ENCODE measurements at regions not wholly inside any gene's neighbourhood (a gene's known extent, or its start where the extent isn't known, plus 50 kb on each side); places are given as distances from the start of the nearest gene placed in this dataset.

DNA sequence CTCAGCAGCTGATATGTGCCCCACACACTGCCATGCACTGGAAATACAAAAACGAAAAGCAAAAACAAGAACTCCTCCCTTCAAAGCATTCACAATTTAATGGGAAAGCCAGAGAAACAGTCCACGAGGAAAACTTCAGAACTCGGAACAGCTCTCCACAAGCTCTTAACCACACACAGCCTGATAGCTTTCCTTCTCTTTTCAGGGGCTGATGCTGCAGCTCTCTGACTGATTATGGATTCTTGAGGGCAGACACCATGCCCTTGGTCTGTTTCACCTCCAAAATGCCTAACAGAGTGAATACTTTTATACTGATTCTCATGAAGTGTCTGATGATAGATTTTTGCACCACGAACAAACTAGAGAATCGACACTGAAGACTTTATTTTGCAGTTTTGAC, 282.1 kb downstream of the CD83 start:
- no peak for TF ChIP-seq POLR2AphosphoS5 (IDR thresholded peaks at IDR 0.05)
- TF ChIP-seq EP300 (IDR thresholded peaks at IDR 0.05), result no peak
- TF ChIP-seq, protein P1, sequence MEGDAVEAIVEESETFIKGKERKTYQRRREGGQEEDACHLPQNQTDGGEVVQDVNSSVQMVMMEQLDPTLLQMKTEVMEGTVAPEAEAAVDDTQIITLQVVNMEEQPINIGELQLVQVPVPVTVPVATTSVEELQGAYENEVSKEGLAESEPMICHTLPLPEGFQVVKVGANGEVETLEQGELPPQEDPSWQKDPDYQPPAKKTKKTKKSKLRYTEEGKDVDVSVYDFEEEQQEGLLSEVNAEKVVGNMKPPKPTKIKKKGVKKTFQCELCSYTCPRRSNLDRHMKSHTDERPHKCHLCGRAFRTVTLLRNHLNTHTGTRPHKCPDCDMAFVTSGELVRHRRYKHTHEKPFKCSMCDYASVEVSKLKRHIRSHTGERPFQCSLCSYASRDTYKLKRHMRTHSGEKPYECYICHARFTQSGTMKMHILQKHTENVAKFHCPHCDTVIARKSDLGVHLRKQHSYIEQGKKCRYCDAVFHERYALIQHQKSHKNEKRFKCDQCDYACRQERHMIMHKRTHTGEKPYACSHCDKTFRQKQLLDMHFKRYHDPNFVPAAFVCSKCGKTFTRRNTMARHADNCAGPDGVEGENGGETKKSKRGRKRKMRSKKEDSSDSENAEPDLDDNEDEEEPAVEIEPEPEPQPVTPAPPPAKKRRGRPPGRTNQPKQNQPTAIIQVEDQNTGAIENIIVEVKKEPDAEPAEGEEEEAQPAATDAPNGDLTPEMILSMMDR (IDR thresholded peaks at IDR 0.05), result no peak
- TF ChIP-seq POLR2A (IDR thresholded peaks at IDR 0.05), result no peak
- Histone ChIP-seq H3K4me3 (no peak overlapping the region), H3K36me3 (no peaks in the 10 kb centered on the region), H3K9me3 (no peaks in the 10 kb centered on the region), H3K4me1 (no peaks in the 10 kb centered on the region), H3K27ac (no peak overlapping the region), H3K27me3 (no peaks in the 10 kb centered on the region)
- intact Hi-C loops (cut with DNase I), result no loop called here
- 90 to 91% methylated on average over 5 of the region's 5 CpGs for WGBS, 2 donors
- DNase-seq, result no peak

DNA sequence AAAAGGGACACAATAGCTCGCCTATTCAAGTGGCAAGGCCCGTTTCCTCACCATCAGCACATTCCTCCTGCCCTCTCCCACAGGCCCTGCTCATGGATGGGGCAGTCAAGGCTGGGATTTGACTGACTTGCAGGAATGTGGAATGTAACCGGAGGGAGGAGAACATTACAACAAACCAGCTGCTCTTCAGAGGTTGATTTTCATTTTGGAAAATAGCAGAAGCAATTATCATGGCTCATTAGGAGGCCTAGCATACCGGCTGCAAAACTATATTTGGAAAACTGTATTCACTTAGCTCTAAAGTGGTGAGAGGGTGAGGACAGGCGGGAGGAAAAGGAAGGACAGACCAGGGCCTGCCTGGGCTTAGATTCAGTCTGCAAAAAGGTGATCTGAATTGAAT, 283.7 kb downstream of the CD83 start:
- no peaks in the 10 kb centered on the region for H3K9me3 ChIP-seq
- H3K27ac ChIP-seq, result no peak overlapping the region
- intact Hi-C loops (cut with DNase I), result no loop called here
- no peak overlapping the region for H3K4me3 ChIP-seq
- no peaks in the 10 kb centered on the region for H3K4me1 ChIP-seq
- 91 to 92% methylated on average over 5 of the region's 5 CpGs for WGBS, 2 donors
- no peak for DNase-seq
- H3K36me3 ChIP-seq, result no peaks in the 10 kb centered on the region
- TF ChIP-seq POLR2AphosphoS5 (IDR thresholded peaks at IDR 0.05), result no peak
- no peak for TF ChIP-seq POLR2A (IDR thresholded peaks at IDR 0.05)
- no peak for TF ChIP-seq EP300 (IDR thresholded peaks at IDR 0.05)
- TF ChIP-seq, protein P1 (IDR thresholded peaks at IDR 0.05), result no peak
- H3K27me3 ChIP-seq, result no peaks in the 10 kb centered on the region

DNA sequence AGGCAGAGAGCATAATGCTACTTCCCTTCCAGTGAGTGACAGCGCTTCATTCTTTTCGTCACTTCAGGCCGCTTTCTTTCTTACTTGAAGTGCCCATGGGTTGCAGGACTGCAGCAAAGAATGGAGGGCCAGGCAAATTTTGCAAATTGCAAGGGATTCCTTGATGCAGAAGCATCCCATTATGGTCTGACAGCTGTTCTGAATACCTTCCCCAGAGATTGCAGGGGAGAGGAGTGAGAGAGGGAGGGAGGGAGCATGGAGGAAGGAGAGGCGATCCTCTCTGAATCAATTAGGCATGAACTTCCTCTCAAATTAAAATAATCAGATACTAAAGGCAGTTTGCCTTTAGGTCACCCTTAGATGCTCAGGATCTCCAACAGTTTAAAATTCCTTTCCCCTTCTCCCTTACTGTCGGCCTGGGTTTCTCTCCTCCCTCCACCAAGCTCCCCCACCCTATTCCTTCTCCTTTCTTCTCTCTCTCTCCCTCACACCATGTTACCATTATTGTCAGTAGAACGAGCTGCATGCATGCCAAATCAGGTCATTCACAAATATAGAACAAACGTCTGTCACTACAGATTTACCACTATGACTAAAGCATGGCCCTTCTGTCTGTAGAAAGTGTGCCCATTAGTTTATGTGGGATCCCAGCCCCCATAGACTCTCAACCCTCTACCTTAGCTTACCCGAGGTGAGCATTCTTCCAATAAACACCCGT, 289.2 kb downstream of the CD83 start:
- Histone ChIP-seq H3K9me3 (no peaks in the 10 kb centered on the region), H3K4me1 (no peaks in the 10 kb centered on the region), H3K4me3 (no peak overlapping the region), H3K36me3 (no peaks in the 10 kb centered on the region), H3K27ac (no peak overlapping the region), H3K27me3 (no peaks in the 10 kb centered on the region)
- 82% methylated on average over 9 of the region's 9 CpGs for WGBS, 2 donors
- no peak for DNase-seq
- TF ChIP-seq POLR2AphosphoS5 (IDR thresholded peaks at IDR 0.05) (no peak), POLR2A (IDR thresholded peaks at IDR 0.05) (no peak), EP300 (IDR thresholded peaks at IDR 0.05) (no peak)
- TF ChIP-seq, protein P1 (IDR thresholded peaks at IDR 0.05), result no peak
- intact Hi-C loops (cut with DNase I), result no loop called here

DNA sequence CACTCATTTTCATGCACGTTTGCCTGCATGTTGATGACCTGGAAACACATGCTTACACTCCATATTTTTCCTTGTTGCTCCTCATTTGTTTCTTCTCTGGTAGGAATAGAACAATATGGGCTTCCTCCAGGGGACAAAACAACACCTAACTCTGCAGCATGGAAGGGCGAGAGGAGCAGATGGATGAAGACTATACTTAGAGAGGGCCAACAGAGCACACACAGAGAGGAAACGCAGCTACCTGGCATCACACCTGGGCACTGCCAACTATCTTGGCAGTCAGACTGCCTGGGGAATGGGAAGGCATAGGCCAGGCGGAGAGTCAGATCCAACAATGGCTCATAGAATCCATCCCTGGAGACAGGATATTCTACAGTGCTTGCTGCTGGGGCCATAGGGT, 290.9 kb downstream of the CD83 start:
- Histone ChIP-seq H3K9me3 (no peaks in the 10 kb centered on the region), H3K27me3 (no peaks in the 10 kb centered on the region), H3K4me3 (no peak overlapping the region), H3K27ac (no peak overlapping the region), H3K36me3 (no peaks in the 10 kb centered on the region), H3K4me1 (no peaks in the 10 kb centered on the region)
- WGBS, 2 donors, result 90 to 93% methylated on average over 4 of the region's 4 CpGs
- intact Hi-C loops (cut with DNase I), result no loop called here
- DNase-seq, result no peak
- TF ChIP-seq, protein P1 (IDR thresholded peaks at IDR 0.05), result no peak
- TF ChIP-seq POLR2AphosphoS5 (IDR thresholded peaks at IDR 0.05) (no peak), EP300 (IDR thresholded peaks at IDR 0.05) (no peak), POLR2A (IDR thresholded peaks at IDR 0.05) (no peak)

DNA sequence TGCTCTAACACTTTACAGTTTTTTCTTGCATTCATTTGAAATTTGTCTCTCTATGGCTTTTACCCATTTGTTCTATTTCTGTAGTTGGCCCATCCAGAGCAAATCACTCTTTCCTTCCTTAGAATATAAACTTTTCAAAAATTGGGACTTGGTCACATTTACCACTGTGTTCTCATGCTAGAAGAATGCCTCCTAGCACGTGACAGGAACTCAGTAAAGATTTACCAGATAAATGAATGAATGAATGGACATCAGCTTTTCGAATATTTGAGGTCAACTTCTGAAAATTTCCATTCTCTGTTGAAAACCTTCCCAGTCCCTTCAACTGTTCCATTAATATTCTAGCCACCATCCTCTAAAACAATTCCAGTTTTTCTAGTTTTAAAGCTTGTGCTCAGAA, 294.5 kb downstream of the CD83 start:
- Histone ChIP-seq H3K27me3 (no peaks in the 10 kb centered on the region), H3K4me3 (no peak overlapping the region), H3K36me3 (no peaks in the 10 kb centered on the region), H3K9me3 (no peaks in the 10 kb centered on the region), H3K27ac (no peak overlapping the region), H3K4me1 (no peaks in the 10 kb centered on the region)
- TF ChIP-seq, protein P1 (IDR thresholded peaks at IDR 0.05), result no peak
- TF ChIP-seq POLR2AphosphoS5 (IDR thresholded peaks at IDR 0.05) (no peak), POLR2A (IDR thresholded peaks at IDR 0.05) (no peak), EP300 (IDR thresholded peaks at IDR 0.05) (no peak)
- intact Hi-C loops (cut with DNase I), result no loop called here
- no peak for DNase-seq
- 83 to 86% methylated on average over 2 of the region's 2 CpGs for WGBS, 2 donors

Data from sigmoid colon (tissue), 6 donors.